RPMI8226 (cell line): ENCODE measurements at regions not wholly inside any gene's neighbourhood (a gene's known extent, or its start where the extent isn't known, plus 50 kb on each side); places are given as distances from the start of the nearest gene placed in this dataset.
A peak's percentile ranks its signal among the peaks of the same experiment; 100 is the strongest.

ENCODE experiments used
- DNase-seq: peaks from one replicate; pipeline ENCODE4 v3.0.0-alpha.2; 2015

- no peak for DNase-seq
Measured at GRCh38 chr13:70357031-70357430, 248.8 kb upstream of the KLHL1 start.

DNA sequence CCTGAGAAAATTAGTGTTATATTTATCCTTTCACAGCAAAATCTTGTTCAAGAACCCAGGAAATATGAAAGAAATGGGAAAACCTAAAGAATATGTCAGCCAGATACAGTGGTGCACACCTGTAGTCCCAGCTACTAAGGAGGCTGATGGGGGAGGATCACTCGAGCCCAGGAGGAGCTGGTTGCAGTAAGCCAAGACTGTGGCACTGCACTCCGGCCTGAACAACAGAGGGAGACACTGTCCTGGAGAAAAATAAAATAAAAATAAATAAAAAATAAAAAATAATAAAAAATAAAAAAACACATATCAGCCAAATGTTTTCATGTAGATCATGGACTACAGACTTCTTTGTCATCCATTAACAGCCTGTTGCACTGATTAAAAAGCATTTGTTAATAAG is 244.8 kb upstream of the KLHL1 start:
- DNase-seq: no peak

DNA sequence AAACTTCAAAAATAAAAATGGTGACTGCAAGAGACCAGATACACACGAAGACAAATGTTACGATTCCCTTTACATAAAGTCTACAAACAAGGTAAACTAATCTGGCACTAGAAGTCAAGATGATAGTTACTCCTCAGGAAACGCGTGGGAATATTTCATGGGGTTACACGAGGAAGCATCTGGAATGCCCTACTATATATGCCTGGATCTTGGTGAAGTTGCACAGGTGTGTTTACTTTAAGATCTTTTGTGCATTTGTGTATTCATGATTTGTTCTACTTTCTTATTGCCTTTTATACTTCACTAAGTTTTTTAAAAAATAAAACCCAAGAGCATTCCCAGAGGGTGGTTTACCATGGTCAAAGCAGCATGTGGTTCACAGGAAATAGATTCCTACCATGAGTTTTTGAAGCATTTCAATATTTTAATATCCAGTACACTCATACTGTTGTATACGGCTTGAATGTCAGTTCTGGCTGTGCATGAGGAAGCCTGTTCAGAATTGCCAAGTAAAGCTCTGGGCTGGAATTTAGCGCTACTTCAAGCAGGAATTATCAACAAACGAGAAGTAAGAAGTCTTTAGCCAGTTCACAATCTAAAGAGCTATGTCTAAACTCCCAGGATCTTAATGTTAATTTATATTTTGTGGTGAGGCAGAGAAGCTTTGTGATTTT is 239.8 kb upstream of the KLHL1 start:
- no peak for DNase-seq

GRCh38 chr13:70339738-70340137 is 231.5 kb upstream of the KLHL1 start:
- DNase-seq: no peak

DNA sequence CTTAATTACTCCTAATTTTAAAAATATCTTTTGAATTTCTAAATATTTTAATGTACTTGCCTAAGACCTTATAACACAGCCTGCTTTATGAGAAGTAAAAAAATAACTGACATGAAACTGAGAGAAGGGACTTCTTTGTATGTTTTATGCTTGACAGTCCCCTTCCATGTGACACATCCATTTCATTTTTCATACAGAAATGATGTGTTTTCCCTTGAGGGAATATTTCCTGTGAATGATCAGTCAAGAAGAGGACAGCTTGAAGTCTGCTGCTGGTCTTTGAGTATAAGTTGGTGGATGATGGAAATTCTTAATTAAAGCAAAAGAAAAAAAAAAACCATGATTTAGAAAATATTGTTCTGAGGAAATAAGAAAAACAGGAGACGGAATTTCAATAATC is 230.4 kb upstream of the KLHL1 start:
- DNase-seq: no peak

GRCh38 chr13:70336866-70337265 is 228.6 kb upstream of the KLHL1 start:
- no peak for DNase-seq

- DNase-seq: no peak
Measured at GRCh38 chr13:70333752-70334151, 225.5 kb upstream of the KLHL1 start.

DNA sequence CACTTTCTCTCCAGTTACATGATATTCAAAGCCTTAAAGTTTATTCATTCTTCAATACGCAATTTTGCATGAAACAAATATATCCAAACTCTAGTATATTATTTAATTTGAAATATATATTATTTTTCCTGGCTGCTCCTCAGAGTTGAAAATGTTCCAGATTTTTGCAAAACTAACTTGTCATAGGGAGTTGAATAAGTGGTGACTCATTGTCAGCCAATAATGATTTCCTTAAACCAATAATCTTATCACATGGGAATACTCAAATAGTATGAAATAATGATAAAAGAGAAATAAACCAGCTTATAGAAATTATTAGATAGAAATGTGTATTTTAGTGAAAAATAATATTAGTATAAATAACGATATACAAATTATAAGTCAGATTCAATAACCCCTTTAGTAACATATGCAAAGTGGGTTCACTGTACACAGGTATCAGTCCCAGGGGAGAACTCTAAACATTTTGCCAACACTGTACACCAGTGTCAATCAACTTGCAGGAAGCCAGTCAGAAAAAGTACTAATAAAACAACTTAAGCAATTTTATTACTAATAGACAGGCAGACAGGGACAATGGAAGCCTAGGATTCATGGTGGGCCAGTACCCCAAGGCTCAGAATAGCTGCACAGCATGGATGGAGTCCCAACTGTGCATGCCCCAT is 222.6 kb upstream of the KLHL1 start:
- no peak for DNase-seq

- DNase-seq: no peak
Measured at GRCh38 chr13:70324519-70324918, 216.3 kb upstream of the KLHL1 start.

- no peak for DNase-seq
Measured at GRCh38 chr13:70311191-70311590, 202.9 kb upstream of the KLHL1 start.

DNA sequence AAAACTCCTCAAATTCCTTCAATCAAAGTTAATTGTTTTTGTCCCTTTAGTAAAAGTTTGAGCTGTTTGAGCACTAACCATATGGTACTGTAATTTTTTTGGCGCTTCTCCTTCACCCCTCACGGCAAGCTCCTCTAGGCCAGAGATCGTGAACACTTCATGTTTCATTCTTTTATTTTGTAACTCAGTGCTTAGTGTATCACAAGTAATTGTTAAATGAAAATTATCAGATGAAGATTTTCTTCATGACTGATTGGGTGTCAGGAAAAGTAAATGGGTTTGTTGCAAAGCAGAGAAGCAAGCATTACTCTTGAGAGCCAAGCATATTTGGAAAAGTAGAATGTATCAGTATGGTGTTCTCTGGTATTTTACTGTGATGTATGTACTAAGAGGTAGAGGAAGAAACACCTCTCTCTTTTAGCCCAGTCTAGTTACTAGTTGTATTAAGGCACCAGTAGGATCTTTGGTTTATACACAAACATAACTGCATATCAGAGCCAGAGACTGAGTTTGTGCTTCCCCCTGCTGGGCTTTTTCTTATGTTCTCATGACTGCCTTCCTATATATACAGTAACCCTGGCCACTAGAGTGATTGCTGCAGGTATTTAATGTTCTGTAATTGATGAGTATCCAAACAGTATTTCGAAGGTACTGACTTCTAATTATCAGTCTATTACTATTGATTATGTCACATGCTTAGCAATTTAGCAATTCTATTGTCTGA is 202.3 kb upstream of the KLHL1 start:
- peak; percentile 31 for DNase-seq

DNA sequence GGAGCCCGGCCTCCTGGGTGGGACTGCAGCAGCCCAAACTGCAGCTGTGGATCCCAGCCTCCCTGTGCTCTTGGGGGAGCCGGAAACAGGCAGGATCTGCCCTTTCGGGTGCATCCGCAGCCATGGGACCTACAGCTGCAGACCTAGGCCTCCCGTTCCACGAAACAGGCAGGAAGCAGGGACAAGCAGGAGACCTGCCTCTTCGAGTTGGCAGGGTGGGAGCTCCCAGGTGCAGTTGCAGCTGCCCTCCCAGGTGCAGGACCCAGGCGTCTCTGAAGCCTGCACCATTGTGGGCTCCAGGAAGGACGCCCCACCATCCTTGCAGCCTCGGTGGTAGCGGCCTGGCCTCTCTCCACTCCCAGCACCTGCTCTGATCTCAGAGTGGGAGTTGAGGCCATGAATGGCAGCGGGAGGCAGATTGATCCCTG is 189.0 kb upstream of the KLHL1 start:
- DNase-seq: no peak

DNA sequence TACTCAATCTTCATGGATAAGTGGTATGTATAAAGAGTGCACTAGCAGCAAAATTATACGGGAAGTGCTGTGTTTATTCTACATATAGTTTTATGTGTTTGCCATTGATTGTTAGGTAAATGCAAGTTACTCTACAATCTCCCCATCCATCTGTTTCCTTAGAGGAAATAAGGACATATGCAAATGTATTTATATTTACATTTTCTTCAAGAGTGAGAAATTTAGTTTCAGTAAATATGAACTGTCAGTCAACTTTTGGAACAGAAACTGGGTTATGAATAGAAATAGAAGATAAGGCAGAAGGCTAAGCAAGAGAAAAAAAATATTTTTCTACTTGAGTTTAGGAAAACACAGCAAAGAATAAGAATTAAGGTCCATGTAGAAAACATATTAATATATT is 176.1 kb upstream of the KLHL1 start:
- DNase-seq: no peak

DNA sequence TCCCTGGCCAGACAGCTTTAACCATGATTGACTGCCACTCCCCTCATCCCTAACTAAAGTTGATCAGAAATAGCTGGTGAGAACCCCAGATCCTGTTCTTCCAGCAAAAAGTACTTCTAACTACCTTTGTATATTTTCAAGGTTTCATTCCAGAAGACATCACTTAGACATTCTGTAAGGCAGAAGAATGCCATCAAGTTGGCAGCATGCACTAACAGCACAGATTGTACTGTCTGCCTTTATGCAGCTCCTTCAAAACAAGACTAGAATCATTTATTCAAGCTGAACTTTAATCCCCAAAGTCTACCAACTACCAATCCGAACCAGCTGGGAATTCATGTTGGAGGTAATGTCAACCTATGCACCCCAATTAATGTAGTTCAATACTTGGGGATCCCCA is 167.6 kb upstream of the KLHL1 start:
- no peak for DNase-seq

GRCh38 chr13:70255406-70255991 is 147.2 kb upstream of the KLHL1 start:
- DNase-seq: peak; percentile 15

DNA sequence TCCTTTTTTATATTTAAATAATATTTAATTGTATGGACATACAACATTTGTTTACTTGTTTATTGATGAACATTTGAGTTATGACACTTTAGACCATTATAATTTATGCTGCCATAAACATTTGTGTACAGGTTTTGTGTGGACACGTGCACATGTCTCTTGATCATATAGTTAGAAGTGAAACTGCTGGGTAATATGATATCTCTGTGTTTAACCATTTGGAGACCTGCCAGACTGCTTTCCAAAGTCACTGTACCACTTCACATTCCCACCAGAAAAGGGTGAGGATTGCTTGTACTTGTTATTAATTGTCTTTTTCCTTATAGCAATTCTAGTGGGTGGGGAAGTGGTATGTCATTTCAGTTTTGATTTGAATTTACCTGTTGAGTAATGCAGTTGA is 145.6 kb upstream of the KLHL1 start:
- peak; percentile 3 for DNase-seq

DNA sequence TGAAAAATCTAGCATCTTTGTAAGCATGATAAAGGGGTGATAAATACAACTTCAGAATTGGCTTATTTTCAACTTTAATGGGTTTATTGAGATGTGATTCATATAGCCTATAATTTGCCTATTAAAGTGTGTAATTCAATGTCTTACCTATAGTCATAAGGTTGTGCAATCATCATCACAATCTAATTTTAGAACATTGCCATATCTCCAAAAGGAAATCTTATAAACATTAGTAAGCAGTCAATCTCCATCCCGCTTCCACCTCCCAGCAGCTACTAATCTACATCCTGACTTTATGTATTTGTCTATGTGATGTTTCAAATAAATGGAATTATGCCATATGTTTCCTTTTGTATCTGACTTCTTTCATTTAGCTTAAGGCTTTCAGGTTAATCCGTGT is 145.2 kb upstream of the KLHL1 start:
- no peak for DNase-seq

GRCh38 chr13:70249332-70250064 is 141.2 kb upstream of the KLHL1 start:
- DNase-seq: no peak

DNA sequence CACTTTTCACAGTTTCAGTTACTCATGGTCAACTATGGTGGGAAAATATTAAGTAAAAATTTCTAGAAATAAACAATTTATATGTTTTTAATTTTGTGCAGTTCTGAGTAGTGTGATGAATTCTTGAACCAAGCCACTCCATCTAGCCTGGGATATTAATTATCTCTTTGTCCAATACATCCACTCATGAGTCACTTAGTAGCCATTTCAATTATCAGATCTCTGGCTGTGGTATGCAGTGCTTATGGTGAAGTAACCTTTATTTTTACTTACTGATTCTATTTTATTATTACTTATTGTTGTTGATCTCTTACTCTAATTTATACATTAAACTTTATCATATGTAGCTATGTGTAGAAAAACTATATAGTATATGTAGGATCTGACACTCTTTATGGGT is 128.9 kb upstream of the KLHL1 start:
- DNase-seq: no peak

DNA sequence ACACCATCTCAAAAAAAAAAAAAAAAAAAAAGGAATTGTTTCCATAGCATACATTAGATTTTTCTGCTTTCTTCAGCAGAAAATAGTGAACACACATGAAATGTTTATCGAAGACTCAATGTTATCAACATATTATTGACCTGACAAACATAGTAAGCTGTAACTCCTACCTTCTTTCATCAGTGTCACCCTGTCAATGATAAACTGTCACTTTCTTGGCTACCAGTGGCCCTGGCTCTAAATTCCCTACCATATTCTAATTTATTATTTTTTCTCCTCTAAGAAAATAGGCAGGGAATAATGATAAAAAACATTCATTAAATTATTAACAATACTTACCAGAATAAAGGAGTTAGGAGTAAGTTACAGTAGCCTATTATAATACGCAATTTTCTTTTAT is 127.3 kb upstream of the KLHL1 start:
- no peak for DNase-seq

DNA sequence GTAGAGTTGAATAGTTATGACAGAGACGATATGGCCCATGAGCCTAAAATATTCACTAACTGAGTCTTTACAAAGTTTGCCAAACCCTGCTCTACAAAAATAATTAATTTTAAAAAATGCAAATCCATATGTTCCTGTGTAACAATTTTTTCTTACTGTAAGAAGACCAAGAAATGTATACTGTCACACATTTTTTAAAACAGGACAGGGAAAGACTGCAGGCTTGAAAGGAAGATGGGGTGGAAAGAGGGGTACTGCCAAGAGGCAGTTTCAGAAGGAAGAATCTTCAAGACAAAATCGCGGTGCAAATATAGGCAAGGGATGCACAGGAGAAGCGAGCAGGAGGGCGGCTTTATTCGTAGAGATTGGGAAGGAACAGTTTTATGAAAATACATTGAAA is 115.7 kb upstream of the KLHL1 start:
- DNase-seq: no peak

GRCh38 chr13:70222926-70223325 is 114.7 kb upstream of the KLHL1 start:
- DNase-seq: no peak

DNA sequence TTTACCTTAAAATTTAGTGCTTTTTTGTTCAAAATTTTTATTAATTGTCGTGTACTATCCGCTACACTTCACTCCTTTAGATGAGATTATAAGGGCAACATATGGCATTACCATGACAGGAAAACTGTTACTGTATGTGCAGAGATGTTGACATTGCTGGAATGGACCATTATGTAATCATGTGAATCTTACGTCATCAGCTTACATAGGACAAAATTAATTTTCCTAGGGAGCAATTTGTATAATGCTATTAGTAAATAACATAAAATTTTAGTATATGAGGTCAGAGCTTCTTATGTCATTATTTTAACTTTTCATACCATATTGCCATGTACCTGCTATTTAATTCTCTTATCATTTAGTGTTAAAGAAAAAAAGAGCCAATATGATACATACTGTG is 110.4 kb upstream of the KLHL1 start:
- no peak for DNase-seq
